Mucosa of stomach (tissue), 1 donor: ENCODE measurements at regions not wholly inside any gene's neighbourhood (a gene's known extent, or its start where the extent isn't known, plus 50 kb on each side); places are given as distances from the start of the nearest gene placed in this dataset.

Experiments used
- H3K27me3 ChIP-seq: one replicate; pipeline ENCODE4 v1.7.0; 2013; ENCODE audit warnings: mild to moderate bottlenecking, low read length; ENCODE audit not compliant: control insufficient read depth, insufficient read depth
- H3K36me3 ChIP-seq: one replicate; pipeline ENCODE4 v1.7.0; 2013; ENCODE audit warnings: low read length; ENCODE audit not compliant: control insufficient read depth, insufficient read depth
- H3K4me1 ChIP-seq: one replicate; pipeline ENCODE4 v1.7.0; 2013; ENCODE audit warnings: mild to moderate bottlenecking, low read length; ENCODE audit not compliant: control insufficient read depth, insufficient read depth
- H3K4me3 ChIP-seq: one replicate; pipeline ENCODE4 v1.7.0; 2013; ENCODE audit warnings: low read length
- H3K9ac ChIP-seq: one replicate; pipeline ENCODE4 v1.7.0; 2013; ENCODE audit warnings: mild to moderate bottlenecking, low read length, moderate library complexity
- H3K9me3 ChIP-seq: one replicate; pipeline ENCODE4 v1.7.0; 2013; ENCODE audit warnings: mild to moderate bottlenecking, low read length, moderate library complexity; ENCODE audit not compliant: control insufficient read depth
- donor health status: Pancreatic carcinoma.

DNA sequence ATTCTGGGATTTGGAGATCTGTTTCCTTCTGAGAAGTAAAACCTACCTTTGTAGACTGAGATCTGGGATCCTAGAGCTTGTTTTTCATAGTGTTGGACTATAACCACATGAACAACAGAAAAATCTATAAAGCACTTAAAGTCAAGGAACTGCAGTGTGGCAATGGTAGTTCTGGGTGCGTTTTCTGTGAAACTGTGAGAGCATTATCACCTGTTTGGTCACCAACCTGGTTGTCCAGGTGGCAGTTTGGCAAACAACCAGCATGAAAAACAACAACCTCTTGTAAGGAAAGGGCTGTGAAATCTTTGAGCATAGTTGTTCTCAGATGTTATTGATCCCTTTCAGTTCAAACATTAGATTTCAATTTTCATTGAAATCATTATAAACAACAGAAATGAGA lies 215.8 kb upstream of the CITED2 start:
- Histone ChIP-seq H3K36me3 (no peaks in the 10 kb centered on the region), H3K9ac (peak overlapping the region; percentile 35), H3K4me3 (no peak overlapping the region), H3K27me3 (no peaks in the 10 kb centered on the region), H3K9me3 (no peaks in the 10 kb centered on the region), H3K4me1 (peaks cover 61% of the 10 kb centered on the region)

DNA sequence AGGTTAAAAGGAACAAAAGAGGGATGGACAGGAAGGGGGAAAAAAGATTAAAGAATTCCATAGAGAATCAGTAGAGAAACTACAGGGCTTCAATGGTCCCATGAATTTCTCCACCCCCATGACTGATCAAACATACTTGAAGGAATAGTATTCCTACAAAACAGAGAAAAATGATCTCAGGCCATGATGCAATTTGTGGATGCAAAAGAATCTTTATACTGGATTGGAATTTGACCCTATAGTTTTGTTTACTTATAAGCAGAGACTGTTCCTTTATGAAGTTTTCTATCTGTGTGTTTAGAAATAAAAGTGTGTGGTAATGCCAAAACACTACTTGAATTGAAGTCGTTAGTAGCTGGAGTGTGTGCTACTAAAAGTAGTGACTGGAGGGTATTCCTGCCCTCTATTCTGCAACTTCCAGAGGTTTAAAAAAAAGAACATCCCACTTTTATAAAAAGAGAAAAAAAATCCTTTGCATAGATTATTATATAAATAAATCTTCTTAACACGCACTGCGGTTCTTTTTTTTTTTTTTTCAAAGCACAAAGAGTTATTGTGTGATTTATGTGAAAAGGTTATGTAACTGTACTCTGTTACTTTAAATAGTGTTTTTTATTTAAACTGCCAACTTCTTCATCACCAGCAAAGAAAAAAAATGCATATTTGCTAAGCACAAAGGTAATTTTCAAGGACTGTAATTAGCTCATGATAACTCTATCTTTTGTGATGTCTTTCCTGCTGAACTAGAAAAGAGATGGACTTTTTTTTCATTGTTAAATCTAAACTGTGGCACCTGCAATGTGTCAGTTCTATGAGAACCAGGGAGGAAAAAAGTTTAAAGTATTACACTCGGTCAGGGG lies 214.5 kb upstream of the CITED2 start:
- Histone ChIP-seq H3K9ac (no peak overlapping the region), H3K4me3 (no peak overlapping the region), H3K27me3 (no peaks in the 10 kb centered on the region), H3K36me3 (no peaks in the 10 kb centered on the region), H3K4me1 (peaks cover 50% of the 10 kb centered on the region), H3K9me3 (no peaks in the 10 kb centered on the region)

- Histone ChIP-seq H3K36me3 (no peaks in the 10 kb centered on the region), H3K4me1 (peaks cover 50% of the 10 kb centered on the region), H3K27me3 (no peaks in the 10 kb centered on the region), H3K9ac (no peak overlapping the region), H3K9me3 (no peaks in the 10 kb centered on the region), H3K4me3 (no peak overlapping the region)
Measured at GRCh38 chr6:139588076-139588639, 213.7 kb upstream of the CITED2 start.

DNA sequence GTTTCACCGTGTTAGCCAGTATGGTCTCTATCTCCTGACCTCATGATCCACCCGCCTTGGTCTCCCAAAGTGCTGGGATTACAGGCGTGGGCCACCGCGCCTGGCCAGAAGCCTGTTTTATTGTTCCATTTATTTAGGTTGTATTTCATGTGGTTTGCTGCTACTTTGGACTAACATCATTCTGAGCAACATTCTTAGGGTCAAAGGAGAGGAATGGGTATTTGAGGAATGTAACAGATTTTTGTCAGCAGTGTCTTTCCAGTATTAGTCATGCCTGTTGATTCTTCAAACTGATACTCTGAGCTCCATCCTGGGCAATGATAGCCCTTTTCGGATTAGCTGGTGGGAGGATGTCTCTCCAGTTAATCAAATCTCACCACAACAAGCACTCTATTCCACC lies 213.0 kb upstream of the CITED2 start:
- H3K4me3 ChIP-seq = no peak overlapping the region
- H3K36me3 ChIP-seq = no peaks in the 10 kb centered on the region
- H3K4me1 ChIP-seq = peaks cover 43% of the 10 kb centered on the region
- H3K9ac ChIP-seq = no peak overlapping the region
- no peaks in the 10 kb centered on the region for H3K9me3 ChIP-seq
- H3K27me3 ChIP-seq = no peaks in the 10 kb centered on the region

DNA sequence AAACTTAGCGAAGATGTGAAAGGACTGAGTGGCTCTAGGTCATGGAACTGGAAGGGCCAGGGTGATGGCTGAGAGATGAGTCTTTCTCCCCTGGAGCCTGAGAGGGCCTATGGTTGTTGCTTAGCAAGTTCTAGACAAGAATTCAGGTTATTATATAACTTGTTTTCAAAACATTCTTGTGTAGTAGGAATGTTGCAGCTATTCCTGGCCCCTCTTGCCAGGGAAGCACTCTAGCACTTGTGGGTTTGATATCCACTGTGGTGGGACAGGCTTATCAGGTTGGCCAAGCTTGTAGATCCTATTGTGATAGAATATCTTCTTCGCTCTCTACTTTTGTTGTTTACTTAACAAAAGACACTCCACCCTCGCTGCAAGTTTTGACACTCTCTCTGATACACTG lies 211.8 kb upstream of the CITED2 start:
- Histone ChIP-seq H3K36me3 (no peaks in the 10 kb centered on the region), H3K9ac (no peak overlapping the region), H3K4me3 (no peak overlapping the region), H3K27me3 (no peaks in the 10 kb centered on the region), H3K9me3 (no peaks in the 10 kb centered on the region), H3K4me1 (peaks cover 34% of the 10 kb centered on the region)

- Histone ChIP-seq H3K4me3 (no peak overlapping the region), H3K36me3 (no peaks in the 10 kb centered on the region), H3K4me1 (peaks cover 19% of the 10 kb centered on the region), H3K9me3 (no peaks in the 10 kb centered on the region), H3K9ac (no peak overlapping the region), H3K27me3 (no peaks in the 10 kb centered on the region)
Measured at GRCh38 chr6:139584599-139584998, 210.2 kb upstream of the CITED2 start.

- Histone ChIP-seq H3K27me3 (no peaks in the 10 kb centered on the region), H3K36me3 (no peaks in the 10 kb centered on the region), H3K9ac (no peak overlapping the region), H3K4me3 (no peak overlapping the region), H3K9me3 (no peaks in the 10 kb centered on the region), H3K4me1 (peaks cover 13% of the 10 kb centered on the region)
Measured at GRCh38 chr6:139583420-139583819, 209.0 kb upstream of the CITED2 start.

GRCh38 chr6:139582956-139583355 lies 208.5 kb upstream of the CITED2 start:
- no peak overlapping the region for H3K9ac ChIP-seq
- no peaks in the 10 kb centered on the region for H3K27me3 ChIP-seq
- H3K4me1 ChIP-seq = peaks cover 11% of the 10 kb centered on the region
- H3K9me3 ChIP-seq = no peaks in the 10 kb centered on the region
- H3K4me3 ChIP-seq = no peak overlapping the region
- no peaks in the 10 kb centered on the region for H3K36me3 ChIP-seq

GRCh38 chr6:139581485-139581865 lies 207.0 kb upstream of the CITED2 start:
- no peaks in the 10 kb centered on the region for H3K27me3 ChIP-seq
- H3K4me3 ChIP-seq = no peak overlapping the region
- no peak overlapping the region for H3K9ac ChIP-seq
- H3K4me1 ChIP-seq = peaks cover 5% of the 10 kb centered on the region
- H3K36me3 ChIP-seq = no peaks in the 10 kb centered on the region
- no peaks in the 10 kb centered on the region for H3K9me3 ChIP-seq

DNA sequence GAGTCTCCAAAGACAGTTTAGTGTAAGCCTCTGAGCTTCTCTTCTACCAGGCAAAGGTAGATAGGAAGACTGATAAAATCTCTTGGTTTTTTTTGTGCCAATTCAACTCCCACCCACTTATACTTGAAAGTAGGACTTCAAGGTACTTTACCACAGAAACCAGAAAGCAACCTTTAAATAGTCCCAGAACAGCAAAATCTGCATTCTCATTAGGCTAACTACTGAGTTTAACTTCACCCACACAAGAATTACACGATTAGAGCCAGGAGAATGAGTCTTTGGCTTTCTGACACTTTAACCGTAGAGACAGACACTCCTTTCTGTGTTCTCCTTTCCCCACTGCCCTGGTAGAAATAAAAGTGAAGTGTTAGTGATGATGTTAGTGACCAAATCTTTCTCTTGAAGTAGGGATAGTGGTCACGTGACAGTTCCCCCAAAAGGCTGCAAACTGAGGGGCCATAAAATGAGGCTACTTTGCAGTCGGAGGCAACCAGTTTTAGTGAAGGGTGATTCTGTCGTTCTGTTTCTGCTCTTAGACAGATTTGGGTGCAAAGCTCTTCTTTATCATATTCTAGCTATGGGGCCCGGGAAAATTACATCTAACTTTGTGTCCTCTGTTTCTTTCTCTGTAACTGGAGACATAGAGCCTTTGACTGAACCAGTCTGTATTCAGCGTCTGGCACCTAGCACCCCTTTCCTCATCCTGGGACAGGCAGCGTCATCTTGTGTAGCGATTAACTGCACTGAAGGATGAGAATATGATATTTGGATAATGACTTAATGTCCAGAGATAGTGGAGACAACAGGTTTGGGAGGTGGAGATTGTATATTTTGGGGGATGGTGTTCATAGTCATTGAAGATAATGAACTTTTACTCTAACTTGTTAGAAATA lies 206.4 kb upstream of the CITED2 start:
- no peak overlapping the region for H3K4me3 ChIP-seq
- H3K27me3 ChIP-seq = no peaks in the 10 kb centered on the region
- H3K9ac ChIP-seq = no peak overlapping the region
- no peaks in the 10 kb centered on the region for H3K36me3 ChIP-seq
- H3K9me3 ChIP-seq = no peaks in the 10 kb centered on the region
- H3K4me1 ChIP-seq = no peaks in the 10 kb centered on the region

GRCh38 chr6:139577763-139578604 lies 203.5 kb upstream of the CITED2 start:
- Histone ChIP-seq H3K36me3 (no peaks in the 10 kb centered on the region), H3K4me3 (no peak overlapping the region), H3K27me3 (no peaks in the 10 kb centered on the region), H3K9me3 (no peaks in the 10 kb centered on the region), H3K4me1 (no peaks in the 10 kb centered on the region), H3K9ac (no peak overlapping the region)
